ENCODE measurements at regions not wholly inside any gene's neighbourhood (a gene's known extent, or its start where the extent isn't known, plus 50 kb on each side); places are given as distances from the start of the nearest gene placed in this dataset.

DNA sequence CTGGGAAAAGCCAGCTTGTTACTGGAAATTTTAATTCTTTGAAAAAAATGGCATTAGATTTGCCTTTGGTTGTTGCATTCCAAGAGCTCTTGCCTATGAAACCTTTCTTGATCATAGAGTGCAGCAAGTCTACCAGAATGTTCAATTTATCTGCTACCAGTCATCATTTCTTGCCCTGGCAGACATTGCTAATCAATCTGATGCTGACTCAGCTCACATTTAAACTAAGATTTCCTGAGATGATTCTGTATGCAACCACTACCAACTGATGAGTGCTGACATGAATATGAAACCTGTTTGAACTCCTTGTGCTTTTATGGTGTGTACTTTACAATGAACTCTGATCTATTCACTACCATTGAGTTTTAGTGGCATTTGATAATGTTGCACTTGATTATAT is 166.5 kb upstream of the SALL1 start (continued):
- TF ChIP-seq CREB1 (CRISPR knock-in tag; IDR thresholded peaks at IDR 0.05; ENCODE audit: low read depth) (no peak), ZNF331 (CRISPR knock-in tag; IDR thresholded peaks at IDR 0.05; ENCODE audit: low read depth) (no peak), ZNF462 (CRISPR knock-in tag; IDR thresholded peaks at IDR 0.05) (no peak), ZNF114 (CRISPR knock-in tag; IDR thresholded peaks at IDR 0.05) (no peak)

- H3K36me3 ChIP-seq (ENCODE audit: insufficient read depth), result no peaks in the 10 kb centered on the region
- H3K9me2 ChIP-seq (ENCODE audit: insufficient read depth), result peaks cover 13% of the 10 kb centered on the region
- no peaks in the 10 kb centered on the region for H3K9me3 Mint-ChIP-seq
- peaks cover 3% of the 10 kb centered on the region; the same call in 2 of the 3 replicates for H3K36me3 Mint-ChIP-seq (ENCODE audit: low read depth)
- no peaks in the 10 kb centered on the region for H3K27me3 ChIP-seq (ENCODE audit: insufficient read depth)
- H2AFZ ChIP-seq, result no peak overlapping the region
- H3K27ac ChIP-seq (ENCODE audit: low read depth), result no peak overlapping the region
- H3K4me1 ChIP-seq (ENCODE audit: insufficient read depth), result no peaks in the 10 kb centered on the region
- H3K4me1 Mint-ChIP-seq, result peaks cover 7% of the 10 kb centered on the region
- H3K79me2 ChIP-seq (replicated peaks; ENCODE audit: insufficient read depth), result no peaks in the 10 kb centered on the region
- no peak overlapping the region for H3K4me2 ChIP-seq
- DNase-seq (ENCODE audit: low spot score) (no peak), ATAC-seq (no peak)
- no peaks in the 10 kb centered on the region for H4K20me1 ChIP-seq (replicated peaks; ENCODE audit: insufficient read depth)
- H3K27me3 Mint-ChIP-seq (ENCODE audit: insufficient read depth, low read depth, poor library complexity), result no peaks in the 10 kb centered on the region
- H3K4me3 ChIP-seq, result no peak overlapping the region
- H3F3A ChIP-seq (replicated peaks; ENCODE audit: low read depth), result no peaks in the 10 kb centered on the region
- H3K4me3 Mint-ChIP-seq, result no peak overlapping the region
- H3K27ac Mint-ChIP-seq, result no peak overlapping the region
- no peak for TF ChIP-seq POLR2AphosphoS5 (IDR thresholded peaks at IDR 0.05; ENCODE audit: low read depth)
- TF ChIP-seq JUNB (IDR thresholded peaks at IDR 0.05; ENCODE audit: unreplicated experiment), result no peak
- no peak for TF ChIP-seq ZNF114 (CRISPR knock-in tag; IDR thresholded peaks at IDR 0.05)
- no peak for TF ChIP-seq EZH2 (IDR thresholded peaks at IDR 0.05; ENCODE audit: low read depth, unreplicated experiment)
- TF ChIP-seq CTCF (conservative IDR thresholded peaks at IDR 0.05; ENCODE audit: low read depth in 2 of 2), result no peak
- TF ChIP-seq NANOG (IDR thresholded peaks at IDR 0.05; ENCODE audit: borderline replicate concordance), result no peak
- no peak for TF ChIP-seq ZNF331 (CRISPR knock-in tag; IDR thresholded peaks at IDR 0.05; ENCODE audit: low read depth)
- TF ChIP-seq STAT1 (IDR thresholded peaks at IDR 0.05; ENCODE audit: unreplicated experiment), result no peak
These were observed 162.1 kb upstream of the SALL1 start for GRCh38 chr16:51313198-51313597.
